GM23338 (cell line): ENCODE measurements at regions not wholly inside any gene's neighbourhood (a gene's known extent, or its start where the extent isn't known, plus 50 kb on each side); places are given as distances from the start of the nearest gene placed in this dataset.

Experiments used
- ATAC-seq: fragments of 200-7000 bp; cut with Tn5 transposase; 3 replicates; pipeline ENCODE4 v1.9.1; 2020
- DNase-seq: peaks from one replicate; pipeline ENCODE4 v3.0.0-alpha.2; 2015; ENCODE audit warnings: low spot score
- H2AFZ ChIP-seq: fragments of 200-600 bp; sonication (generic); 2 replicates; pipeline ENCODE4 v1.8.0; 2016; ENCODE audit warnings: antibody characterized with exemption, mild to moderate bottlenecking, moderate library complexity
- H3F3A ChIP-seq: fragments of 200-600 bp; sonication (generic); replicated peaks from 2 replicates; pipeline ENCODE4 v1.8.0; 2017; ENCODE audit warnings: antibody characterized with exemption, mixed run types, low read depth
- H3K27ac ChIP-seq: fragments of 200-600 bp; sonication (generic); 2 replicates; pipeline ENCODE4 v1.6.1; 2016; ENCODE audit warnings: low read depth
- H3K27me3 ChIP-seq: fragments of 200-600 bp; sonication (generic); 2 replicates; pipeline ENCODE4 v1.8.0; 2016; ENCODE audit warnings: mild to moderate bottlenecking, mixed run types, moderate library complexity; ENCODE audit not compliant: insufficient read depth
- H3K36me3 ChIP-seq: fragments of 200-600 bp; sonication (generic); 2 replicates; pipeline ENCODE4 v1.8.0; 2016; ENCODE audit warnings: mild to moderate bottlenecking; ENCODE audit not compliant: insufficient read depth
- H3K4me1 ChIP-seq: fragments of 200-600 bp; sonication (generic); 2 replicates; pipeline ENCODE4 v1.8.0; 2016; ENCODE audit warnings: mild to moderate bottlenecking, moderate library complexity; ENCODE audit not compliant: insufficient read depth
- H3K4me2 ChIP-seq: fragments of 200-600 bp; sonication (generic); 2 replicates; pipeline ENCODE4 v1.7.1; 2017; ENCODE audit warnings: mixed run types
- H3K4me3 ChIP-seq: fragments of 200-600 bp; sonication (generic); 2 replicates; pipeline ENCODE4 v1.6.1; 2016; ENCODE audit warnings: mixed run types
- H3K79me2 ChIP-seq: fragments of 200-600 bp; sonication (generic); replicated peaks from 2 replicates; pipeline ENCODE4 v1.8.0; 2017; ENCODE audit warnings: mild to moderate bottlenecking; ENCODE audit not compliant: insufficient read depth
- H3K9me2 ChIP-seq: fragments of 200-600 bp; sonication (generic); 2 replicates; pipeline ENCODE4 v1.8.0; 2017; ENCODE audit not compliant: insufficient read depth
- H4K20me1 ChIP-seq: fragments of 200-600 bp; sonication (generic); replicated peaks from 2 replicates; pipeline ENCODE4 v1.8.0; 2017; ENCODE audit warnings: mild to moderate bottlenecking; ENCODE audit not compliant: insufficient read depth
- H3K27ac Mint-ChIP-seq: 2 replicates; pipeline ENCODE4 v1.8.0; 2020; ENCODE audit warnings: inconsistent platforms, mild to moderate bottlenecking, moderate library complexity, mixed read lengths
- H3K27me3 Mint-ChIP-seq: 3 replicates; pipeline ENCODE4 v1.8.0; 2022; ENCODE audit warnings: low read depth, mild to moderate bottlenecking, moderate library complexity, mixed read lengths, inconsistent platforms; ENCODE audit not compliant: insufficient read depth, poor library complexity
- H3K36me3 Mint-ChIP-seq: 3 replicates; pipeline ENCODE4 v1.8.0; 2021; ENCODE audit warnings: low read depth, mild to moderate bottlenecking, inconsistent platforms, moderate library complexity, mixed read lengths
- H3K4me1 Mint-ChIP-seq: 3 replicates; pipeline ENCODE4 v1.8.0; 2020; ENCODE audit warnings: mild to moderate bottlenecking, inconsistent platforms, mixed read lengths
- H3K4me3 Mint-ChIP-seq: 3 replicates; pipeline ENCODE4 v1.8.0; 2021; ENCODE audit warnings: moderate library complexity, mild to moderate bottlenecking, inconsistent platforms, mixed read lengths
- H3K9me3 Mint-ChIP-seq: 3 replicates; pipeline ENCODE4 v1.8.0; 2020; ENCODE audit warnings: moderate library complexity, mild to moderate bottlenecking, inconsistent platforms, mixed read lengths
- CREB1 ChIP-seq: fragments of 250-450 bp; sonication (Bioruptor Pico); IDR thresholded peaks from 2 replicates; pipeline ENCODE4 v1.5.0; 2020; ENCODE audit warnings: low read depth, mild to moderate bottlenecking, moderate library complexity
- ETS1 ChIP-seq: IDR thresholded peaks from 2 replicates; pipeline ENCODE4 v1.6.1; 2016; ENCODE audit warnings: antibody characterized with exemption
- JUNB ChIP-seq: IDR thresholded peaks from one replicate; pipeline ENCODE4 v1.6.1; 2016; ENCODE audit warnings: antibody characterized with exemption; ENCODE audit not compliant: unreplicated experiment
- NANOG ChIP-seq: IDR thresholded peaks from 2 replicates; pipeline ENCODE4 v1.6.1; 2016; ENCODE audit warnings: antibody characterized with exemption, borderline replicate concordance
- STAT1 ChIP-seq: IDR thresholded peaks from one replicate; pipeline ENCODE4 v1.6.1; 2016; ENCODE audit warnings: antibody characterized with exemption; ENCODE audit not compliant: unreplicated experiment
- ZNF114 ChIP-seq: fragments of 250-450 bp; sonication (Bioruptor Pico); IDR thresholded peaks from 2 replicates; pipeline ENCODE4 v1.5.0; 2020; ENCODE audit warnings: mild to moderate bottlenecking, moderate library complexity
- ZNF331 ChIP-seq: fragments of 250-450 bp; sonication (Bioruptor Pico); IDR thresholded peaks from 2 replicates; pipeline ENCODE4 v1.5.0; 2020; ENCODE audit warnings: low read depth, mild to moderate bottlenecking, moderate library complexity
- ZNF462 ChIP-seq: fragments of 250-450 bp; sonication (Bioruptor Pico); IDR thresholded peaks from 2 replicates; pipeline ENCODE4 v1.5.0; 2020; ENCODE audit warnings: mild to moderate bottlenecking, moderate library complexity

DNA sequence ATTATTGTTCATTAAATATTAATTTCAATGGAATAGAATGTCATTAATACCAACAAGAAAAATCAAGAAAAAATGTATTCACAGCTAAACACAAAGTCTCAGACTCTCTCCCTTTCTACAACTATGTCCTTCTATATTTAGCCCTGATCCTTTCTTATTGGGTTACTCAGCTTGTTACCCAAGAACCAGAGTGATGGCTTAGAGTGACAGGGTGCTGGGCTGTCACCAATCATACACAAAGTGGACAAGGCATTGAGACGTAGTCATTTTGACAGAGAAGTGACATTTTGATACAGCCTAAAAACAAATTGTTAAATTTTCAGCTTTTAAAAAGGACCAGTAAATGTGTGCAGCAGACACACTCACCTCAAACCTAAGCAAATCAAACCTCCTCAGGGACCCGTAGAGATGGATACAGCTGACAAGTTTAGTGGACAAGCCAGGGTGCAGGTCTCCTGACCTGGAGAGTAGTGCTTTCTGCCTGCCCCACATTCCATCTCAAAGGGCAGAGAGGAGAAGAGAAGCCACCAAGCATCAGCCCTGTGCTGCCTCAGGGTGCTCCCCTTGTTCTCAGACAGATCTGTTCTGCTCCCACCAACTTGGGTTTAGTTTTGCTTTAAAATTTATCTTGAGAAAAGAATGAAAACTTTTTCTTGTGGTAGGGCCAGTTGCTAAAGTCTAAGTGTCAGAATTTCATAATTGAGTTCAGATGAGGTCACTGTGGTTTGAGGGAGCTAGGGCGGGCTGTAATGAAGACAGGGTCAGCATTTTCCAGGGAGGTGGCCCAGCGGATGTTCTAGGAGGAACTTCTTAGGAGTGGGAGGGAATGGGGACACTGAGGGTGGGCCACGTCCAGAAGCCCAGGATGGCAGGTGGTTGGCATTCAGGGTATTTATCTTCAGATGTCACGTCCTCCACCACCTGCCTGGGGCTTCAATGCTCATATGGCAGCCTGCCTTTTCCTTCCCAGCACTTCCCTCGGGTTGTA, 136.5 kb upstream of the TBL1XR1 start:
- H3K4me3 ChIP-seq = no peak overlapping the region
- H3K36me3 Mint-ChIP-seq = no peaks in the 10 kb centered on the region
- H3K9me3 Mint-ChIP-seq = no peaks in the 10 kb centered on the region
- H3K27ac ChIP-seq = no peak overlapping the region
- no peaks in the 10 kb centered on the region for H3K36me3 ChIP-seq
- H3K4me2 ChIP-seq = no peak overlapping the region
- TF ChIP-seq JUNB (no peak), STAT1 (no peak), ZNF114 (CRISPR knock-in tag) (no peak), NANOG (no peak), ETS1 (no peak), ZNF331 (CRISPR knock-in tag) (no peak), ZNF462 (CRISPR knock-in tag) (no peak), CREB1 (no peak)
- no peaks in the 10 kb centered on the region for H3K27me3 ChIP-seq
- no peaks in the 10 kb centered on the region for H4K20me1 ChIP-seq
- DNase-seq = no peak
- no peaks in the 10 kb centered on the region for H3K4me1 ChIP-seq
- no peak overlapping the region for H3K27ac Mint-ChIP-seq
- H3F3A ChIP-seq = no peaks in the 10 kb centered on the region
- H3K9me2 ChIP-seq = no peaks in the 10 kb centered on the region
- ATAC-seq = no peak
- no peak overlapping the region for H3K4me3 Mint-ChIP-seq
- no peaks in the 10 kb centered on the region for H3K4me1 Mint-ChIP-seq
- H3K27me3 Mint-ChIP-seq = peaks cover 3% of the 10 kb centered on the region
- H3K79me2 ChIP-seq = no peaks in the 10 kb centered on the region
- no peak overlapping the region for H2AFZ ChIP-seq
